BE2C (cell line): ENCODE measurements at regions not wholly inside any gene's neighbourhood (a gene's known extent, or its start where the extent isn't known, plus 50 kb on each side); places are given as distances from the start of the nearest gene placed in this dataset.

Experiments used
- DNase-seq: peaks from one replicate; pipeline ENCODE4 v3.0.0-alpha.2; 2020
- H3K27me3 ChIP-seq: fragments of 250-450 bp; sonication (Bioruptor Pico); 2 replicates; pipeline ENCODE4 v1.5.1; 2020; ENCODE audit warnings: mild to moderate bottlenecking
- H3K36me3 ChIP-seq: fragments of 250-450 bp; sonication (Bioruptor Pico); 2 replicates; pipeline ENCODE4 v1.5.1; 2020; ENCODE audit warnings: mild to moderate bottlenecking
- H3K4me1 ChIP-seq: fragments of 250-450 bp; sonication (Bioruptor Pico); 2 replicates; pipeline ENCODE4 v1.5.1; 2020
- H3K4me3 ChIP-seq: 2 replicates; pipeline ENCODE4 v1.5.1; 2011; ENCODE audit warnings: low read depth, low read length
- H3K9me3 ChIP-seq: fragments of 250-450 bp; sonication (Bioruptor Pico); 2 replicates; pipeline ENCODE4 v1.5.1; 2020
- CTCF ChIP-seq: IDR thresholded peaks from 2 replicates; pipeline ENCODE4 v1.5.1; 2012; ENCODE audit warnings: mild to moderate bottlenecking, low read depth, low read length

DNA sequence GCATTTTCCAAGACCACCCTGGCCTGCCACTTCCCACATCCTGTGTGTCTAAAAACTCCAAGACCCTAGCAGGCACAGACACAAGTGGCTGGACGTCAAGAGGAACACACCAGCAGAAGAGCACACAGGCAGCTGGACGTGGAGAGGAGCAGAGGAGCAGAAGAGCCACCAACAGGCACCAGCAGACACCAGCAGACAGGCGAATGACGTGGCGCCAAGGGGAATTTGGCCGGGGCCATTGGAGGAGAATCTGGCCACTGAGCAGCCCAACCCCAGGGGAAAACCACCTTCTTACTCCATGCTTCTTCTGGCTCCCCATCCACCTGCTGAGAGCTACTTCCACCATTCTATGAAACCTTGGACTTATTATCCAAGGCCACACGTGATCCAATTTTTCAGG is 243.1 kb upstream of the CTSO start:
- Histone ChIP-seq H3K9me3 (no peaks in the 10 kb centered on the region), H3K4me3 (no peak overlapping the region), H3K36me3 (no peaks in the 10 kb centered on the region), H3K4me1 (no peaks in the 10 kb centered on the region), H3K27me3 (no peaks in the 10 kb centered on the region)
- no peak for DNase-seq
- TF ChIP-seq CTCF = no peak

DNA sequence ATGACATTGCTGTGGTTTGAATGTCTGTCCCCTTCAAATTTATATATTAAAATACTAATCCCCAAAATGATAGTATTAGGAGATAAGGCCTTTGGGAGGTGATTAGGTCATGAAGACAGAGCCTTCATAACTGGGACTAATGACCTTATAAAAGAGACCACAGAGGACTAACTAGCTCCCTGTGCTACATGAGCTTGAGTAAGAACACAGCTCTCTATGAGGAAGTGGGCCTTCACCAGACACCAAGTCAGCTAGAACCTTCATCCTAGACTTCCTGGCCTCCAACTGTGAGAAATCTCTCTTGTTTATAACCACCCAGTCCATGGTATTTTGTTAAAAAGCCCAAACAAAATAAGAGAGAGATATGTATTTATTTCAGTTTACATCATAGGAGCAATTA is 242.2 kb upstream of the CTSO start:
- Histone ChIP-seq H3K27me3 (no peaks in the 10 kb centered on the region), H3K4me1 (no peaks in the 10 kb centered on the region), H3K9me3 (no peaks in the 10 kb centered on the region), H3K4me3 (no peak overlapping the region), H3K36me3 (no peaks in the 10 kb centered on the region)
- no peak for DNase-seq
- no peak for TF ChIP-seq CTCF

GRCh38 chr4:156194896-156195295 is 241.2 kb upstream of the CTSO start:
- no peak overlapping the region for H3K4me3 ChIP-seq
- H3K27me3 ChIP-seq = no peaks in the 10 kb centered on the region
- no peaks in the 10 kb centered on the region for H3K4me1 ChIP-seq
- H3K9me3 ChIP-seq = no peaks in the 10 kb centered on the region
- no peak for DNase-seq
- no peak for TF ChIP-seq CTCF
- no peaks in the 10 kb centered on the region for H3K36me3 ChIP-seq

- Histone ChIP-seq H3K9me3 (no peaks in the 10 kb centered on the region), H3K4me3 (no peak overlapping the region), H3K36me3 (no peaks in the 10 kb centered on the region), H3K27me3 (no peaks in the 10 kb centered on the region), H3K4me1 (no peaks in the 10 kb centered on the region)
- no peak for TF ChIP-seq CTCF
- no peak for DNase-seq
Measured at GRCh38 chr4:156193800-156194199, 240.1 kb upstream of the CTSO start.

DNA sequence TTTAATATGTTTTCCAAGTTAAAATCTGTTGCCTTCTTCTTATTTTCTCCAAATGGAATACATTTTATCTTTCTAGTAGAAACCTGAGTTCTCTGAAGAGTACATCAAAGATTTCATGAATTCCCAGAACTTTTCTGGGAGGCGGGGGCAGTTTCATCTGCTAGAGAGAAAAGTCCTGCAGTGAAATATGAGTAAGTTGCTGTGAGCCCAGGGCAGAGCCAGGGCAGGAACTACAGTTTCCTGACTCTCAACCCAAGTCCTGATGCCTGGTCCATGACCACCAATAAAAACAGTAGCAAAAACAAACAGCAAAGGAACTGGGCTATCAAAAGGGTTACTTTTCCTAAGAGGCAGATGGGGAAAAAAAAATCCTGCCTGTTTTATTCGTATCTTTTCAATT is 239.4 kb upstream of the CTSO start:
- DNase-seq = no peak
- Histone ChIP-seq H3K36me3 (no peaks in the 10 kb centered on the region), H3K4me1 (no peaks in the 10 kb centered on the region), H3K27me3 (no peaks in the 10 kb centered on the region), H3K4me3 (no peak overlapping the region), H3K9me3 (no peaks in the 10 kb centered on the region)
- TF ChIP-seq CTCF = no peak

DNA sequence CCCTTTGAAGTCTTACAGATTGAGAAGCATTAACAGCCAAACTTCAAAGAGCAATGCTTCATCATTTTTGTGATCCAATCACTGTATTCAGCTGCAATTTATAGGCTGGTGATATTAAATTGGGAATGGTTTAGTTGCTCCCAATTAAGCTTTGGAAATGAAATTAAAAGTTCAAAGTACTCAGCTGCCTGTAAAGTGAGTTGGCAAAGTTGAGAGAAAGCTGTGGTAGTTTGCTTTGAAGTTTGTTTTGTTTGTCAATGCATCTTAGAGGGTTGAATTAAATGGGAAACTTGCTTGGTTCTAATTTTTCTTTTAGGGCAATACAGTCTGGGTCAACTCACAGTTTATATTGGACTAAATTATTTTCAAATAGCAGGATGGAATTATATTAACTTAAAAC is 238.4 kb upstream of the CTSO start:
- no peak for DNase-seq
- Histone ChIP-seq H3K4me1 (no peaks in the 10 kb centered on the region), H3K36me3 (no peaks in the 10 kb centered on the region), H3K4me3 (no peak overlapping the region), H3K9me3 (no peaks in the 10 kb centered on the region), H3K27me3 (no peaks in the 10 kb centered on the region)
- TF ChIP-seq CTCF = no peak
